Retina (tissue), 1 donor: ENCODE measurements at regions not wholly inside any gene's neighbourhood (a gene's known extent, or its start where the extent isn't known, plus 50 kb on each side); places are given as distances from the start of the nearest gene placed in this dataset.
"Not testable (repeated sequence)": the region's sequence is repeated elsewhere in the genome, so short reads cannot be mapped to it uniquely, and the experiment has no call there.

Experiments used
- DNase-seq: peaks from one replicate; pipeline ENCODE4 v3.0.0-alpha.2; 2016

- no peak for DNase-seq
These were observed 581.5 kb downstream of the TBL1XR1 start for GRCh38 chr3:176615826-176616225.

- DNase-seq: no peak
These were observed 585.6 kb downstream of the TBL1XR1 start for GRCh38 chr3:176611703-176612102.

GRCh38 chr3:176609361-176609760, 587.9 kb downstream of the TBL1XR1 start:
- DNase-seq: no peak

GRCh38 chr3:176605553-176605952, 591.7 kb downstream of the TBL1XR1 start:
- DNase-seq: not testable (repeated sequence)

- DNase-seq: no peak
These were observed 602.0 kb downstream of the TBL1XR1 start for GRCh38 chr3:176595307-176595706.

GRCh38 chr3:176590722-176591121, 606.6 kb downstream of the TBL1XR1 start:
- no peak for DNase-seq

- no peak for DNase-seq
These were observed 610.2 kb downstream of the TBL1XR1 start for GRCh38 chr3:176587089-176587488.

GRCh38 chr3:176584413-176585176, 612.7 kb downstream of the TBL1XR1 start:
- DNase-seq: no peak

- no peak for DNase-seq
These were observed 613.3 kb downstream of the TBL1XR1 start for GRCh38 chr3:176583956-176584355.

GRCh38 chr3:176581589-176581988, 615.7 kb downstream of the TBL1XR1 start:
- no peak for DNase-seq

- DNase-seq: no peak
These were observed 617.5 kb downstream of the TBL1XR1 start for GRCh38 chr3:176579711-176580185.

- DNase-seq: no peak
These were observed 619.0 kb downstream of the TBL1XR1 start for GRCh38 chr3:176578316-176578715.

- no peak for DNase-seq
These were observed 619.8 kb downstream of the TBL1XR1 start for GRCh38 chr3:176577447-176577846.

GRCh38 chr3:176574786-176575185, 622.5 kb downstream of the TBL1XR1 start:
- no peak for DNase-seq

- no peak for DNase-seq
These were observed 625.4 kb downstream of the TBL1XR1 start for GRCh38 chr3:176571926-176572325.

- DNase-seq: no peak
These were observed 626.3 kb downstream of the TBL1XR1 start for GRCh38 chr3:176570992-176571391.

GRCh38 chr3:176568189-176568588, 629.1 kb downstream of the TBL1XR1 start:
- DNase-seq: no peak

- no peak for DNase-seq
These were observed 630.5 kb downstream of the TBL1XR1 start for GRCh38 chr3:176566757-176567156.

GRCh38 chr3:176562331-176562730, 635.0 kb downstream of the TBL1XR1 start:
- no peak for DNase-seq

- DNase-seq: no peak
These were observed 635.5 kb downstream of the TBL1XR1 start for GRCh38 chr3:176561826-176562225.

- DNase-seq: no peak
These were observed 642.3 kb downstream of the TBL1XR1 start for GRCh38 chr3:176554791-176555654.

GRCh38 chr3:176554264-176554663, 643.0 kb downstream of the TBL1XR1 start:
- DNase-seq: no peak

GRCh38 chr3:176526942-176527341, 670.3 kb downstream of the TBL1XR1 start:
- no peak for DNase-seq

- DNase-seq: no peak
These were observed 671.1 kb downstream of the TBL1XR1 start for GRCh38 chr3:176526225-176526624.
